ENCODE measurements at regions not wholly inside any gene's neighbourhood (a gene's known extent, or its start where the extent isn't known, plus 50 kb on each side); places are given as distances from the start of the nearest gene placed in this dataset.

DNA sequence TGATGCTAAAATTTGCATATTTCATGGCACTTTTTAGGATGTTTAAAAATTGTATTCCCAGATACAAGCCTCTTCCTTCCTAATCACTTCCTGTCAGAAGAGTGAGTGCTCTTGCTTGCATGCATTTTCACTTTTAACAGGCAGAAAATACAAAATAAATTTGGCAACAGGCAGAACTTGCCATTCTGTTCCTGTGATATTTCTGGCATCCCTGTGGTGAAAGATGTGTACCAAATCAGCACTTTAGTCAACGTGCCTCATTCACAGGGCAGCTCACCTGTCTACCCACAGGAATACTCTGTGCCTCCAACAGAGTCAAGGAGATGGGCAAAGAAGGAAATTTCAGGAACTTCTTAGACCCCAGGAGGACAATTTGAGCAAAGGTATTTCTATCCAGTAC is 360.9 kb downstream of the AKAIN1 start:
- TF ChIP-seq FOXM1 (IDR thresholded peaks at IDR 0.05; ENCODE audit: borderline replicate concordance, low read depth), result no peak
- TF ChIP-seq, protein P1, sequence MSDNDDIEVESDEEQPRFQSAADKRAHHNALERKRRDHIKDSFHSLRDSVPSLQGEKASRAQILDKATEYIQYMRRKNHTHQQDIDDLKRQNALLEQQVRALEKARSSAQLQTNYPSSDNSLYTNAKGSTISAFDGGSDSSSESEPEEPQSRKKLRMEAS (IDR thresholded peaks at IDR 0.05), result no peak
- TF ChIP-seq RAD21 (IDR thresholded peaks at IDR 0.05; ENCODE audit: low read depth), result no peak
- no peak for TF ChIP-seq TCF12 (IDR thresholded peaks at IDR 0.05; ENCODE audit: low read depth)
- TF ChIP-seq EP300 (IDR thresholded peaks at IDR 0.05; ENCODE audit: borderline replicate concordance), result no peak
- TF ChIP-seq, protein P2, sequence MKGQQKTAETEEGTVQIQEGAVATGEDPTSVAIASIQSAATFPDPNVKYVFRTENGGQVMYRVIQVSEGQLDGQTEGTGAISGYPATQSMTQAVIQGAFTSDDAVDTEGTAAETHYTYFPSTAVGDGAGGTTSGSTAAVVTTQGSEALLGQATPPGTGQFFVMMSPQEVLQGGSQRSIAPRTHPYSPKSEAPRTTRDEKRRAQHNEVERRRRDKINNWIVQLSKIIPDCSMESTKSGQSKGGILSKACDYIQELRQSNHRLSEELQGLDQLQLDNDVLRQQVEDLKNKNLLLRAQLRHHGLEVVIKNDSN (IDR thresholded peaks at IDR 0.05), result no peak
- TF ChIP-seq CREB1 (IDR thresholded peaks at IDR 0.05; ENCODE audit: low read depth), result no peak
- TF ChIP-seq, protein P3, sequence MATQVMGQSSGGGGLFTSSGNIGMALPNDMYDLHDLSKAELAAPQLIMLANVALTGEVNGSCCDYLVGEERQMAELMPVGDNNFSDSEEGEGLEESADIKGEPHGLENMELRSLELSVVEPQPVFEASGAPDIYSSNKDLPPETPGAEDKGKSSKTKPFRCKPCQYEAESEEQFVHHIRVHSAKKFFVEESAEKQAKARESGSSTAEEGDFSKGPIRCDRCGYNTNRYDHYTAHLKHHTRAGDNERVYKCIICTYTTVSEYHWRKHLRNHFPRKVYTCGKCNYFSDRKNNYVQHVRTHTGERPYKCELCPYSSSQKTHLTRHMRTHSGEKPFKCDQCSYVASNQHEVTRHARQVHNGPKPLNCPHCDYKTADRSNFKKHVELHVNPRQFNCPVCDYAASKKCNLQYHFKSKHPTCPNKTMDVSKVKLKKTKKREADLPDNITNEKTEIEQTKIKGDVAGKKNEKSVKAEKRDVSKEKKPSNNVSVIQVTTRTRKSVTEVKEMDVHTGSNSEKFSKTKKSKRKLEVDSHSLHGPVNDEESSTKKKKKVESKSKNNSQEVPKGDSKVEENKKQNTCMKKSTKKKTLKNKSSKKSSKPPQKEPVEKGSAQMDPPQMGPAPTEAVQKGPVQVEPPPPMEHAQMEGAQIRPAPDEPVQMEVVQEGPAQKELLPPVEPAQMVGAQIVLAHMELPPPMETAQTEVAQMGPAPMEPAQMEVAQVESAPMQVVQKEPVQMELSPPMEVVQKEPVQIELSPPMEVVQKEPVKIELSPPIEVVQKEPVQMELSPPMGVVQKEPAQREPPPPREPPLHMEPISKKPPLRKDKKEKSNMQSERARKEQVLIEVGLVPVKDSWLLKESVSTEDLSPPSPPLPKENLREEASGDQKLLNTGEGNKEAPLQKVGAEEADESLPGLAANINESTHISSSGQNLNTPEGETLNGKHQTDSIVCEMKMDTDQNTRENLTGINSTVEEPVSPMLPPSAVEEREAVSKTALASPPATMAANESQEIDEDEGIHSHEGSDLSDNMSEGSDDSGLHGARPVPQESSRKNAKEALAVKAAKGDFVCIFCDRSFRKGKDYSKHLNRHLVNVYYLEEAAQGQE (IDR thresholded peaks at IDR 0.05; ENCODE audit: low read depth), result no peak
- no peak for TF ChIP-seq TAF1 (IDR thresholded peaks at IDR 0.05; ENCODE audit: low read depth)
- TF ChIP-seq ZBTB7A (IDR thresholded peaks at IDR 0.05; ENCODE audit: low read depth), result no peak
- no peak for TF ChIP-seq EGR1 (IDR thresholded peaks at IDR 0.05)
- no peak for TF ChIP-seq TEAD4 (IDR thresholded peaks at IDR 0.05)
- TF ChIP-seq CEBPB (IDR thresholded peaks at IDR 0.05), result no peak
- no peak for TF ChIP-seq YY1 (IDR thresholded peaks at IDR 0.05; ENCODE audit: low read depth)
- no peak for TF ChIP-seq NFIC (IDR thresholded peaks at IDR 0.05)

DNA sequence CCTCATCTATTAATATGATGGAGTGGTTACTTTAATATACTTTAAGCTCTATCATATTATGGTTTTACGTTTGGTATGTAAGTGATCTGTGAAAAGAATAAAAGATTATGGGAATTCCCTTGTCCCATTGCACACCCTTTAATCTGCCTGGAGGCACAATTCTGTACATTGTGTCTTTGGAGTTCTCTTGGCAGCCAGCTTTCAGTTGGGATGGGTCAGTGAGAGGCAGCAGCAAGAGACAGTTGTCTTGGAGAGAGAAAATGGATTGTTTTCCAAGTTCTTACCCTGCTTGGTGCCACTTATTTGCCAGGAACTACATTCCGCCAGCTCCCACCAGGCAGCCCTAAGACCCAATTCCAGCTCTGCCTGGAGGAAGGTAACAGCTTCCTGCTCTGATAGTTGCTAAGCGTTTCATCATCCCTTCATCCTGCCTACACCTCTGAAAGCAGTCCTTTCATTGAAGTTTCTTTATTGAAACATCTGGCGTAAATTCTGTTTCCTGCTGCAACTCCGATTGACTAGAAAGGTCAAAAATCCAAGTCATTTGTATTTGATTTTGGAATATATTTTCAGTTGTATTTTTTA is 365.2 kb downstream of the AKAIN1 start:
- TF ChIP-seq EGR1 (IDR thresholded peaks at IDR 0.05) (no peak), NFIC (IDR thresholded peaks at IDR 0.05) (no peak), FOXM1 (IDR thresholded peaks at IDR 0.05; ENCODE audit: borderline replicate concordance, low read depth) (no peak), RAD21 (IDR thresholded peaks at IDR 0.05; ENCODE audit: low read depth) (no peak), TAF1 (IDR thresholded peaks at IDR 0.05; ENCODE audit: low read depth) (no peak), TEAD4 (IDR thresholded peaks at IDR 0.05) (no peak), CEBPB (IDR thresholded peaks at IDR 0.05) (no peak), ZBTB7A (IDR thresholded peaks at IDR 0.05; ENCODE audit: low read depth) (no peak), EP300 (IDR thresholded peaks at IDR 0.05; ENCODE audit: borderline replicate concordance) (no peak), YY1 (IDR thresholded peaks at IDR 0.05; ENCODE audit: low read depth) (no peak), TCF12 (IDR thresholded peaks at IDR 0.05; ENCODE audit: low read depth) (no peak), CREB1 (IDR thresholded peaks at IDR 0.05; ENCODE audit: low read depth) (no peak)
- TF ChIP-seq, protein P2 (IDR thresholded peaks at IDR 0.05), result no peak
- TF ChIP-seq, protein P1 (IDR thresholded peaks at IDR 0.05), result no peak
- TF ChIP-seq, protein P3 (IDR thresholded peaks at IDR 0.05; ENCODE audit: low read depth), result no peak

DNA sequence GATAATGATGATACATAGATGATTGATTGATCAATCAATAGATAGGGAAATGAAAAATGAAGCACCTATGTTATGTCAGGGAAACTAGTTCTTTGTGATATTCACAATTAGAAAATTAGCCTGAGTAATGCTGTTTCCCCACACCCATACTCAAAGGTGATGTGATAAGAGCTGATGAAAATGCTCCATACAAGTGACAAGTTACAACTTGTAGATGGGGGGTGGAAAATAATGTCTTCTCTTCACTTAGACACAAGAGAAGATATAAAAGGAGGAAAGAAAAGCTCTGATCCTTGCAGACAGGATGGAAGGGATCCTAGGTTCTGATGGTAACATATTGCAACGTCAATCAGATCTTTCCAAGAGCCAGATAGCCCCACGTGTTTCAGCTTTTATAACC is 365.9 kb downstream of the AKAIN1 start:
- no peak for TF ChIP-seq NFIC (IDR thresholded peaks at IDR 0.05)
- TF ChIP-seq, protein P3 (IDR thresholded peaks at IDR 0.05; ENCODE audit: low read depth), result no peak
- no peak for TF ChIP-seq CREB1 (IDR thresholded peaks at IDR 0.05; ENCODE audit: low read depth)
- TF ChIP-seq, protein P2 (IDR thresholded peaks at IDR 0.05), result no peak
- TF ChIP-seq CEBPB (IDR thresholded peaks at IDR 0.05), result no peak
- TF ChIP-seq TAF1 (IDR thresholded peaks at IDR 0.05; ENCODE audit: low read depth), result no peak
- TF ChIP-seq, protein P1 (IDR thresholded peaks at IDR 0.05), result no peak
- TF ChIP-seq TCF12 (IDR thresholded peaks at IDR 0.05; ENCODE audit: low read depth), result no peak
- TF ChIP-seq YY1 (IDR thresholded peaks at IDR 0.05; ENCODE audit: low read depth), result no peak
